Fibroblast of skin of right biceps (primary cell): ENCODE measurements at regions not wholly inside any gene's neighbourhood (a gene's known extent, or its start where the extent isn't known, plus 50 kb on each side); places are given as distances from the start of the nearest gene placed in this dataset.
"Not testable (repeated sequence)": the region's sequence is repeated elsewhere in the genome, so short reads cannot be mapped to it uniquely, and the experiment has no call there.

ENCODE experiments used
- DNase-seq: peaks from one replicate; pipeline ENCODE4 v3.0.0-alpha.2; 2013

DNA sequence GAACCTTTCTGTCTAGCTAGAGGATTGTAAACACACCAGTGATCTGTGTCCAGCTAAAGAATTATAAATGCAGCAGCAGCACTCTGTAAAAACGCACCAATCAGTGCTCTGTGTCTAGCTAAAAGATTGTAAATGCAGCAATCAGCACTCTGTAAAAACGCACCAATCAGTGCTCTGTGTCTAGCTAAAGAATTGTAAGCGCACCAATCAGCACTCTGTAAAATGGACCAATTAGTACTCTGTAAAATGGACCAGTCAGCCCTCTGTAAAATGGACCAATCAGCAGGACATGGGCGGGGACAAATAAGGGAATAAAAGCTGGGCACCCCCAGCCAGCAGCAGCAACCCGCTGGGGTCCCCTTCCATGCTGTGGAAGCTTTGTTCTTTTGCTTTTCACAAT lies 204.1 kb upstream of the UBL3 start:
- DNase-seq: not testable (repeated sequence)

DNA sequence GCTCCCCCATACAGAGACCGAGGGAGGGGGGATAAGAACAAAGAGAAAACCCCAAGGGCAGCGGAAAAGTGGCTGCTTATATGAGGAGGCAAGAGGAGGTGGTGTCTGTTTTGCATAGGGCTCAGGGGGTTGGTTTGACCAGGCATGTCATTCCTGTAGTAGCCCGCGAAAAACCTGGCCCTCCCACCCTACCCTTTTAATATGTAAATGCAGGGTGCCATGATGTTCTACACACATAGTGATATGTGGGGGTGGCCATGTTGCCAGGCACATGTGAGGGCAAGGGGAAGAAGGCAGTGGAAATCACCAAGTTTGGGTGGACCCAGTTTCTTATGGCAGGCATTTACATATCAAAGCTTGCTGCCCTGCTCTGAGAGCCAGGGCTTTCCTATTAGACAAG lies 203.5 kb upstream of the UBL3 start:
- no peak for DNase-seq

DNA sequence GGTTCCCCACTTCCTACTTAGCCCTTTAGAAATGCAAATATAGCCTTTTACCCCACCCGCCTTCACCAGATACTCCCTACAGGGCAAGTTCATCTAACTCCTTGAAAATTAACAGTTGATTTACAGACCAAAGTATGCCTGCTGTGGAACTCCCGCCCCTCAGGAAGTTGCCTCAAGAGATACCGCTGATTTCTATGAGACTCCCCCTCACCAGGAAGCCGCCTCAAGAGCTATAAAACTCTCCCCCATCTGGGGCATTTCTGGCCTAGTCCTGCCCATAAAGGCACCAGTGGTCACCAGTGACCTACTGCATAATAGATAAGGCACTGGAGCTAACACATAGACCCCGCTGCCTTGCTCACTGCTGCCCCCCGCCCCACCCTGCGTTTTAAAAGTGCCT lies 201.7 kb upstream of the UBL3 start:
- DNase-seq: no peak

DNA sequence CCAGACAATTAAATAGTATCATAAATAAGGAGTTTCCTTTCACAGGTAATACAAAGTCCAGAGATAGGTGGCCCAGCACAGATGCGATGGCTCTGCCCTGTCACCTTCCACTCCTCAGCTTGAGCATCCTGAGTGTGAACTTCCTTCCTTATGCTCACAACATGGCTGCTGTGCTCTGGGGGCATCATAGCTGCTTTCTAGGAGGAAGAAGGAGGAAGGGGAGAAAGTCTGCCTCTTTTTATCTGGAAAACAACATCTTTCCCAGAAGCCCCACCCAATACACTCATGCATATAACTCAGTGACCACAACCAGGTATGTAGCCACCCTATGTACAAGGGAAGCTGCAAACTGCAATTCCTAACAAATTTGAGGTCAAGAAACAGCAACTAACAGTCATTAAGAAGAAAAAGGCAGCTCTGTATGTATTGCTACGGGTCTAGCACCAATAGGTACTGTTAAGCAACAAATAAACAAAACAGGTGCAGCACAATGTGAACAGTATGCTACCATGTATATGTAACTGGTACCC lies 201.2 kb upstream of the UBL3 start:
- no peak for DNase-seq

DNA sequence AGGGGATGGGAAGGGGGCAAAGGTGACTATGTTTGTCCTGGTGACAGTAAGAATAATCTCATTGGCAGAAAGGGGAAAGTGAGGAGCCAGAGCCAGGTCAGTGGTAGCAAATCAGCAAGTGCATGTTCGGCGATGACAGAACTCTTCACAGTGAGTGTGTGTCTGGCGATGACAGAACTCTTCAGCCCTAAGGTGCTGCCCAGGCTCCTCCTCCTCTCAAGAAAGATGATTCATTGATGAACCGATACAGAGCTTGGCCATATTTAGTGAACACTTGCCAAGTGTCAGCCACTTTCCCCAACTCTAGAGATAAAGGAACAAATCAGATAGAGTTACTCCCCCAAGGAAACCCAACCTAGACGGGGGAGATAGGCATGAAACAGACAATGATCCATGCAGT lies 199.3 kb upstream of the UBL3 start:
- DNase-seq: peak; percentile 38

DNA sequence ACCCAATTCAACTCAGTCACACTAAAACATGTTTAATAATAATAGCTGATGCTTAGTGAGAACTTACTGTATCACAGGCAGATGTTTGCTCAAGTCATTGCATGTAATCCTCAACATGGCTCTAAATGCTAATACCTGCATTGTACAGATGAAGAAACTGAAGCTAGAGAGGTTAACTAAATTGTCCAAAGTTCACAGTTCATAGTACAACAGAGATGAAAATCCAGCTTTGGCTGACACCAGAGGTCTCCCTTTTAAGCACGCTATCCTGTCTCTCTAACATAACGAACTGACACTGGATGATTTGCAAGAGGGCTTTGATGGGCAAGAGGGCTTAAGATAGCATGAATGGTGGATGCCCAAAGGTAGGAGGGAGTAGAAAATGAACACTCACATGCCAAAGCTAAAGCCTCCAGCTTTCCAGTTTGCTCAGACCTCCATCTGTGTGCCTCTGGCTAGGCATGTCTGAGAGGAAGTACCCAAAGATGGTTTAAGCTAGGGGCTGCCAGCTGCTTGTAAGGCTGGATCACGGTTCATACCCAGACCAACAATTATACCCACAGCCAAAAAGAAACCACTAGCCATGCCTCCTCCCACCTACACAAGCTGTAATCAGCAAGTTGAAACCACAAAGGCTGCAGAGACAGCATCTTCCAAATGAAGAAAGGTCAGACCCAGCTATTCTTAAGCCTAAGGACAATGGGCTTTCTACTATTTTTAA lies 196.9 kb upstream of the UBL3 start:
- no peak for DNase-seq

DNA sequence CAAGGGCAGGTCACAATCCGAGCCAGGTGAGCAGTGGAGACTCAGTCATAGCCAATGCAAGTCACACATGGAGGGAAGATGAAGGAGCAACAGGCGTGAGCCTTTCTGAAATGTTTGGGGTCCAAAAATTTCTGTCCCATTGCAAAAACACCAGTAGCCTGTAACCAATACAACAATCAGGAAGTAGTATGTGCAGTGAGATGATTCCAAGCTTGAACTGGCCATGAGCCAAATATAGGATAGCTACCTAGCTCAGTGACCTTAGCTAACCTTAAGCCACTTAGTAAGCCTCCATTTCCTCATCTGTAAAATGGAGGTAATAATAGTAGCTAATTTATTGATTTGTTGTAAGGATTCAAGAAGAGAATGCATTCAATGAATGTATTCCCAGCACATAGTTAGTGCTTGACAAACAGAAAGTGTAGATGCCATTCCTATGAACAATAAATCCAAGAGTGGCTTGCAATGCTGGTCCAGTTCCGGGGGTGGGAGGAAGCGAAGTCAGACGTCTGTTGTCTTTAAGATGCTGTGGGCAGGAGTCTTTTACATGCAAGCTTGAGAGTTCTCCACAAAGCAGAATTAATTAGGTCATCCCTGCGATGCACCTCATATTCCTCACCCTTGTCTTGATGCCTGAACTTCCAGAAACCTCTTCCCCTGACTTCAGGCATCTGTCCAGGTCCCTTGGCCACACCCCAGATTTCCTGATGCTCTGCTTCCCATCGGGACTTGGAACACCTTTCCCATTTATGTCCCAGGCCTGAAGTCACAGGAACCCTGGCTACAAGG lies 195.7 kb upstream of the UBL3 start:
- DNase-seq: peak; percentile 85

DNA sequence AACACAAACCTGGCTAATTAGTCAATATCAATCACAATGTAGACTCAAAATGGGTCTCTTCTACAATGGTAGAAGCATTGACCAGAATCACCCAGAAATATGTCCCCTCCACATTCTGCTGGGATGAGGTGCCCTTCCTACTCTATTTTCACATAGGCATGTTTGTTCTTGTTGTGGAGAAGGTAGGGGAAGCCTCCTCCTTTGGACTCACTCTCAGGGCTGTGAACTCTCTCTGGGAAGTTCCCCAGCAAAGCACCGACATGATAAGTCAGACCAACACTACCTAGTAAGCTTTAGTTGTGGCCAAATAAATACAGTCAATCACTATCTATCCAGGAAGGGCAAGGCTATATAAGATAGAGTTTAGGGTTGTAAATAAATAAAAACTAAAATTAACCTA lies 194.5 kb upstream of the UBL3 start:
- no peak for DNase-seq

DNA sequence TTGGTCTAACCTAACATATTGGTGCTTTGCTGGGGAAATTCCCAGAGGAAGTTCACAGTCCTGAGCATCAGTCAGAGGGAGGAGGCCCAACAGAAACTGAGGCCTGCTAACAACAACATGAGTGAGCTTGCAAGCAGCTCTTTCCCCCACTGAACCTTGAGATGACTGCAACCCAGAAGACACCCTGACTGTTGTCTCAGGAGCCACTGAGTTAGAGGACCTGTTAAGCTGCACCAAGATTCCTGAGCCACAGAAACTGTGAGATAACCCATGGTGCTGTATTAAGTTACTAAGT lies 193.2 kb upstream of the UBL3 start:
- DNase-seq: no peak

DNA sequence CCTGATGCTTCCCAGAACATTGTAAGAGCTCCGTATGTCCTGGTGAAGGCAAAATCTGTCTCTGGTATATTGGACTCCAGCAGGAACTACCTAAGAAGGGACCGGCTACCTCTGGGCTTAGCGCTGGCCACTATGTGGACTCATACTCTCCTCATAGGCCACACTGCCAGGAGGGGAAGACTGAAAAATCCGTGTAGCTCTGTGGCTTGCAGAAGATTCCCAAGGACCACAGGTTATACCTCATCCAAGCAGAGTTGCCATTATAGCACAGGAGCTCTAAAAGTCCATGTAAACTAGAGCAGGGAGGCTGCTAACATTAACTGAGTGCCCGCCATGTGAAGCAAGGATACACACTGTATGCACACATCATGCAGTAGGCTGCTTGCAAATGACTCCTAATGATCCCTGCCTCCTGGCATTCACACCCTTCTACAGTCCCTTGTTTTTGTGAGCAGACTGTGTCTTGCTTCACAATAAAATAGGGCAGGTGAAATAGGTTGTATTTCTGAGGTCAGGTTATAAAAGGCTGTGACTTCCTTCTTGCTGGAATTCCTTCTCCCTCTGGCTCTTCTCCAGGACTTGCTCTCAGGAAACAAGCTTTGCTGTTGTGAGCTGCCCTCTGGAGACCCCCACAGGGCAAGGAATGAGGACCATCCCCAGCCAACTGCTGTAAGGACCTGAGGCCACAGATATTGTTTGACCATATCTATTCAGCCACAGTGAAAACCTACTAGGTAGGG lies 192.6 kb upstream of the UBL3 start:
- DNase-seq: no peak

DNA sequence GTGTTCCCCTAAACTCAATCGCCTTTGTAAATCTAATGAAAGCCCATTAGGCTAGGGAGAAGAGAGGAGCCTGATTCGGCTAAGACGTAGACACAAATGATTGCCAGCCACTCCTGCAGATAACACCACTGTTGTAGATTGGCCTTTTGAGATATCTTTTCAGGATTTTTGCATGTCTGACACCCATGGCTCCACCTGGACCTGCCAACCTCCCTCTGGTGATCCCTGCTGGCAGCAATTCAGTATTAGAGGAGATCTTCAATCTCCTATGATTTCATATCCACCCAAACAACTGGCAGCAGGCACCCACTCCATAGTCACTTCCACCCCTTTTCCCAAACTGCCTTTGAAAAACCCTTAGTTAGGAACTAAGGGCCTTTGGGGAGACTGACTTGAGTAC lies 191.9 kb upstream of the UBL3 start:
- DNase-seq: no peak

DNA sequence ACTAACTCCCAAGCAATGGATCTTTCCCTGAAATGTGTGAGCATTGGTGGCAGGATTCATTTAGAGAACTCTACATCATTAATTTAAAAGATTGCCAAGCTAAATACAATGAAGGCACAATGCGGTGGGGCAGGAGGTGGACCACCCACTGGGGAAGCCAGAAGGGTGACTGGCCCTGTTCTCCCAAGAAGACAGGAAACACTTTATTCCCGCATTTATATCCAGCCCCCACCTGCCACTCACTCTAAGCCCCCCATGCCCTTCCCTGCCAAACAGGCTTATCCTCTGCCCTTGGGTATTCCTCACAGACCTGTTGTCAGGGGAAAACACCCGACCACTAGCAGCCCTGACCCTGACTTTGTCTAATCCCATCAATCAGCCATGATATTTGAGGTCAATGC lies 189.1 kb upstream of the UBL3 start:
- DNase-seq: no peak

DNA sequence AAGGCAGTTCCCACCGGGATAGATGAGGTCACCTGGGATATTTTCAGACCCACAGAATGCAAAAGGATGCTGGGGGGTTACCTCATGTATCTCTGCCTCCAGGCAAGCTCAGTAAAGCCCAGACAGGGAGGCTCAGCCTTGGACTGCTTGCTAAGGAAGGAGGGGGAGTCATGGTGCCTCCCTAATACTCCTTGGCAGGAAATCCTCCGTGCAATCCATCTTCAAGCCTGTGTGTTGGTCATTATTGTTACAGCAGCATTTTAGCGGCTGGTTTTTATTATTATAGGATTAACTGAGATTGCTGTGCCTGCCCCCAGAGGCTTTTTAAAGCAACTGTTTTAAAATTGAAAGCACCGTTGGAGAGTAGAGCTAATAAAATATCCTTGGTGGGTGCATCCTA lies 188.5 kb upstream of the UBL3 start:
- peak; percentile 86 for DNase-seq

DNA sequence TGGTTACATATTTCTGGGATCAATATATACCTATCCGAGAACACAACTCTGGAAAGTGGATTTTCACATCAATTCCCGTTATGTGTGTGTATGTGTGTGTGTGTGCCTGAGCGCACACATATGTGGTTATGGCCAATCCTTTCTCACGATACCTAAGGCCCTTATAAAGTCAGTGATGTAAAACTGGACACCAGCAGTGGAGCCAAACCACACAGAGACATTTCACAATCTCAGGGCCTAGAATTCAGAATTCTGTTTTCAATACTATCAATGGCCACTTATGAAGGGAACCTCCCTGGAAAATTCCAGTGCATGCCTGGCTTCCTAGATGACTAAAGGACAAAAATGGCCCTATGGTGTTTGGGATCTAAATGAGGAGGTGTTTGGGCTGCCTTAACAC lies 187.3 kb upstream of the UBL3 start:
- peak; percentile 21 for DNase-seq

DNA sequence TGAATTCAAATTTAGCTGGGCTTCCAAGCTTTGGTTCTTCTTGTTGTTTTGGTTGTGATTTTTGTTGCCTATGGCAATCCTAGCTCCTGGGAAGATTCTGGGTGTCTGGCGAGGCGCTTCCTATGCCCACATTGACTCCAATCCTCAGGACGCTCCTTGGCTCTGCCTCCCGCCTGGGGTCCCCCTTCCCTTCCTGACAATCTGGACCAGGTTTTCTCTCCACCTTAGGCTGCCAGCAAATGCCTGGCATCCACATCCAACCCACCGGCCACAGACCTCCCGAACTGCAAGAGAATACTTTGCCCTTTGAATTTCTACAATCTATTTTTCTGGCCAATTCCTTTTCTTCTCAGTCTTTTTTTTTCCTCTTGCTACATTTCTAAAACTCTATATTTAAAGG lies 186.9 kb upstream of the UBL3 start:
- DNase-seq: no peak

DNA sequence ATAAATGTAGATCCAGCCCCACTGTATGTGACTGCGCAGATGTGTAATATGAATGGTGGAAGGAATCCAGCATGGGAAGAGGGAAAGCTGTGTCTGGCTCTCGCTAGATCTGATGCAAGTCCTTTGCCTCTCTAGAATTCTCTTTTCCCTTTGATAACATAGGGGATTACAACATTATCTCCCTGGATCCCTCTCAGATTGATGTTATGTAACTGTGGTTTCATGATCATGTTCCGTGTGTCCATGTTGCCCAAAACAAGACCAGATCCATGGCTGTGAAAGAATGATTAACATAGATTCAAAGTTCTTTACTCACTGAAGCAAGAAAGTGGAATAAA lies 184.0 kb upstream of the UBL3 start:
- peak; percentile 67 for DNase-seq

DNA sequence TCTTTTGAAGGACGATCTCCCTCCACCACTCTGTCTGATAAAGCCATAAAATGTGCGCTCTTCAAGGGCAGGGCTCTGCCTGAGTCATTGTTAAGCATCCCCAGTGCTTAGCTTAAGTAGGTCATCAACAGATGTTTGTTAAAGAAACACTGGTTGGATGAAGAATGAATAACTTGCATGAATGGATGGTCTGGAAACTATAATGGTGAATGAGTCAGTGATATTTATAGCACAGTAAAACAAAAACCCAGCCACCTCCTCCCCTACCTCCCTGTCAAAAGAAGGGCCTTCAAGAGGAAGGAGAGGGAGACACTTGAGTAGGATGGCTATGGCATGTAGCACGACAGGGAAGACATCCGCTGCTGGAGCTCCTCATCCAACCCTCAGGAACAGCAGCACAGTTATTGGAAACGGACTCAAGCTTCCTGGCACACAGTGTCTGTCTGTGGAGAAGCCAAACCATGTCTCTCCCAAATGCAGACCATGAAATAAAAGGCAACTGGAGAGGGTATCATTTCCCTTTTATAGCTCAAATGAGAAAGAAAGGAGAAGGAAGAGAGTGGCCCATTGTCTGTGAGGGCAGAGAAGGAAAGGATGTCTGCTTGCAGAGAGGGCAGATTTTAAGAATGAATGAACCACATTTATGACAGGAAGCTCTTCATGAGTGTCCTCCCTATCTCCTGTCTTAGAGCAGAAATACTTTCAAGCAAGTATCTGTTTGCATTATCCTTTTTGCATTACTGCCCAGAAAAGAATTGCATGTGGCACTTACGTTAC lies 183.5 kb upstream of the UBL3 start:
- DNase-seq: peak; percentile 96

DNA sequence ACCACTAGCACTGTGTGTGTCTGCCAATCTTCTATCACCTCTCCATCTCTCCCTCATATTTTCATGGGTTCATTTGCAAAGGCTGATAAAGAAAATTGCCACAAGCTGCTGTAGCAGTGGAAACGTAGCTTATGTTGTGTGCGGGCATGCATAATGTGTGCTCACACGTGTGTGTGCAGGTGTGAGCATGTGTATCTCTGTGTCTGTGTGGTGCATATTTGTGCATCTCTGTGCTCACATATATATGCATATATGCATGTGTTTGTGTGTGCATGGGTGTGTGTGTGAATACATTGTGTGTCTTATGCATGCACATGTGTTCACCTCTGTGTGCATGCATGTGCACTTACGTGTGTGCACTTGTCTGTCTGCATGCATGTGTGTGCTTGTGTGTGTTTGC lies 181.8 kb upstream of the UBL3 start:
- no peak for DNase-seq

DNA sequence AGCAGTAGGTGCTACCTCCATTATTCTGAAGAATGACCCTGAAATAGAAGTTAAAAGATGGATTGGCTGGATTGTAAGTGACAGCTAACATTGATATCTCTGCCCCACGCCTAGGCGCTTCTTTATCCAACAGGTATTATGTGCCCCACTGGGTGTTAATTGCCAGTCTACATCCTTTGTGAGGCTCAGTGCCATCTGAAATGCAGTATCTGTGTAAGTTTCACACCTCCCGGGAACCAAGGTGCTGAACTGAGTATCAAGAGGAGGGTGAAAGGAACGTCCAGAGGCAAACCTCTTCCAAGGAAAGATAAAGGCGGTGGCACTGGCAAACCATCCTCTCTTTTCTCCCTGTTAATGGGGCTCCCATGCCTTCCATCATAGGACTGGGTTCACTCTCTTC lies 181.1 kb upstream of the UBL3 start:
- no peak for DNase-seq

DNA sequence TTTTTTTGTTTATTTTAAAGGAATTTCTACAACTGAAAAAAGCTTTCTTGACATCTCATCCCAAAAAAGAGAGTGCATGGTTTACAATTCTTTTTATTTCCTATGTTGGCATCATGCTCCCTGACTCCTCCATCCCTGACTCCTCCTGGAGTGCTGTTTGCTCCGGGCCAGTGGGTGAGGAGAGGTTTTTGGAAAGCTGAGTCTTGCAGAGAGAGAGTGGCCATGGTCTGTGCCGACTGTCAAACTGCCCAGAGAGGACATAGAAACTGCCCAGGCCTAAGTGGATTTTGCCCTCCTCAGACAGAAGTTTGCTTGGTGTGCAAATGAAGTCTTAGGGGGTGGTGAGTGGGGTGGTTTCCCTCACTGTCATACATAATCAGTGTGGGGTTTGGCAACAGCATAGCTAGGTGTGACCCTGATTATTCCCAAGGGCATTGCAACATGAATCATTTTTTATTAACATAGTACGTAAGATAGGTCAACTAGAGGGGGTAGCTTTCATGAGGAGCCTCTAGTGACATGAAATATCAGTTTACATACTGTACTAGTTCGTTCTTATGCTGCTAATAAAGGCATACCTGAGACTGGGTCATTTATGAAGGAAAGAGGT lies 179.8 kb upstream of the UBL3 start:
- no peak for DNase-seq

DNA sequence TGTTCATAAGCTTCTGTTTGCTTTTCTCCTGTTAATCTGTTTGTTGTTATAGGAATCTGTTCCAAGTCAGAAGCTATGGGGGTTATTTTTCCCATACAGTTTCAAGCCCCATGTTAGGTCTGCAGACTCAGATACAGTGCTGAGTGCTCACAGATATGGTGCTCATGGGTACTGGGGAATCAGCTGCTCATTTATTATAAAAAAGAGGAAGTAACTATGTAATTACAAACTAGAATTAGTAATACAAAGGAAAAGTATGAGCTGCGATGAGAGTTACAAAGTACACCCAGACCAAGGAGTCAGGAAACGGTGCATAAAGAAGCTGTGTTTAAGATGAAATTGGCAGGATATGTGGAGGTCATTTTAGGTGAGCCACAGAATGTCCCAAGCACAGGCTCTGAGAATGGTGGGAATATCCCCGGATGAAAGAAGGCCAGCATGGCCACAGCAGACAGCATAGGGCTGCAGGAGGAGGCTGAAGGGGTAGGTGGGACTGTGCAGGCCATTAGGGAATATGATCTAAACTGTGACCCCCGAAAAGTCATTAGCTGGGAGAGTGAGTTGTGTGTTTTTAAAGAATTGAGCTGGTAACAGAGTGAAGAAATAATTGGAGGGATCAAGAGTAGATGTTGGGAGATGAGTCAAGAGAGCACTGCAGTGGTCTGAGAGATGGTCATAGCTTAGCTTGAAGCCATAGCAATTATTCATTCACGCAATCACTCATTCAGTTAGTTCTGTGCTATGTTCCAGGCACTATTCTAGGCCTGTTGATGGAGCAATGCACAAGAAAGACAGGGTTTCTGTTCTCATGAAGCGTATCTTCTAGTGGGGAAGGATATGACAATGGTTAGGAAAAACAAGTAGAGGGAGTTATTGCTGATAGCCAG lies 177.4 kb upstream of the UBL3 start:
- DNase-seq: no peak

DNA sequence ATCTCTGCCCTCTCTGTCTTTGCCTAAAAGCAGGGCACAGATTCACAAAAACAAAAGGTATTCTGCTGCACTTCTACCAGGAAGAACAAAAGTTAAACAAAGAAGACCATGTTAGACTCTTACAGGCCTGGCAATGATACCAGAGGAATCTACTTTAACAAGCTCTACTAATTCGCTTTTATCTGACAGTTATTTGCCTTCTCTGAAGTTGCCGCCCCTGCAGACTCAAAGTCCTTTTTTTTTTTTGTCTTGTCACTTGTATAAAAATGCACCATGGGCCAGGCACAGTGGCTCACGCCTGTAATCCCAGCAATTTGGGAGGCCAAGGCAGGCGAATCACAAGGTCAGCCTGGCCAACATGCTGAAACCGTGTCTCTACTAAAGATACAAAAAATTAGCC lies 176.5 kb upstream of the UBL3 start:
- no peak for DNase-seq
